Neuronal stem cell (in vitro differentiated cells): ENCODE measurements at regions not wholly inside any gene's neighbourhood (a gene's known extent, or its start where the extent isn't known, plus 50 kb on each side); places are given as distances from the start of the nearest gene placed in this dataset.
"Not testable (repeated sequence)": the region's sequence is repeated elsewhere in the genome, so short reads cannot be mapped to it uniquely, and the experiment has no call there.

ENCODE experiments used
- DNase-seq: peaks from one replicate; pipeline ENCODE4 v3.0.0-alpha.2; 2013; ENCODE audit warnings: low spot score
- H2AFZ ChIP-seq: one replicate; pipeline ENCODE4 v1.6.1; 2013; ENCODE audit warnings: mild to moderate bottlenecking, low read length, inconsistent platforms
- H2AK5ac ChIP-seq: 2 replicates; pipeline ENCODE4 v1.6.1; 2013; ENCODE audit warnings: low read depth, mild to moderate bottlenecking, inconsistent platforms, low read length, moderate library complexity, mixed read lengths
- H2BK120ac ChIP-seq: 2 replicates; pipeline ENCODE4 v1.6.1; 2013; ENCODE audit warnings: low read depth, mild to moderate bottlenecking, inconsistent platforms, low read length, moderate library complexity, mixed read lengths
- H2BK12ac ChIP-seq: one replicate; pipeline ENCODE4 v1.6.1; 2013; ENCODE audit warnings: low read length, inconsistent platforms
- H2BK15ac ChIP-seq: 2 replicates; pipeline ENCODE4 v1.6.1; 2013; ENCODE audit warnings: mild to moderate bottlenecking, low read length, inconsistent platforms, mixed read lengths
- H2BK5ac ChIP-seq: one replicate; pipeline ENCODE4 v1.6.1; 2013; ENCODE audit warnings: inconsistent platforms, mild to moderate bottlenecking, low read length, moderate library complexity
- H3K14ac ChIP-seq: one replicate; pipeline ENCODE4 v1.6.1; 2013; ENCODE audit warnings: low read length, inconsistent platforms
- H3K18ac ChIP-seq: 2 replicates; pipeline ENCODE4 v1.6.1; 2013; ENCODE audit warnings: low read length, inconsistent platforms
- H3K23ac ChIP-seq: 2 replicates; pipeline ENCODE4 v1.6.1; 2013; ENCODE audit warnings: low read depth, mild to moderate bottlenecking, mixed read lengths, low read length, inconsistent platforms; ENCODE audit not compliant: poor library complexity
- H3K27ac ChIP-seq: replicated peaks from 3 replicates; pipeline ENCODE4 v1.5.1; 2013; ENCODE audit warnings: low read length, inconsistent platforms
- H3K27me3 ChIP-seq, 3 experiments: 2 replicates each; pipeline ENCODE4 v1.6.1; 2013; ENCODE audit warnings: low read length in 3 of 3, mild to moderate bottlenecking in 2 of 3, inconsistent platforms in 1 of 3, low read depth in 1 of 3, mixed read lengths in 1 of 3, moderate library complexity in 1 of 3; ENCODE audit not compliant: control insufficient read depth in 3 of 3, insufficient read depth in 3 of 3
- H3K36me3 ChIP-seq, 2 donors: replicated peaks in 1 of 2; 2 replicates each; pipeline ENCODE4 v1.6.1; 2013; ENCODE audit warnings: low read length in 2 of 2; ENCODE audit not compliant: control insufficient read depth in 2 of 2, insufficient read depth in 2 of 2
- H3K4ac ChIP-seq: 2 replicates; pipeline ENCODE4 v1.6.1; 2013; ENCODE audit warnings: inconsistent platforms, mild to moderate bottlenecking, low read length, moderate library complexity
- H3K4me1 ChIP-seq, 2 donors: 1 replicate in 1 of 2; 2 replicates in 1 of 2; pipeline ENCODE4 v1.6.1; 2013; ENCODE audit warnings: low read length in 2 of 2, low read depth in 1 of 2; ENCODE audit not compliant: control insufficient read depth in 2 of 2, insufficient read depth in 1 of 2
- H3K4me2 ChIP-seq: one replicate; pipeline ENCODE4 v1.6.1; 2013; ENCODE audit warnings: mild to moderate bottlenecking, low read length, inconsistent platforms; ENCODE audit not compliant: insufficient read depth, poor library complexity, severe bottlenecking
- H3K4me3 ChIP-seq, 2 donors: 2 replicates each; pipeline ENCODE4 v1.5.1; 2013; ENCODE audit warnings: low read length in 2 of 2, mild to moderate bottlenecking in 2 of 2, inconsistent platforms in 1 of 2, moderate library complexity in 1 of 2
- H3K79me1 ChIP-seq: one replicate; pipeline ENCODE4 v1.6.1; 2013; ENCODE audit warnings: low read depth, mild to moderate bottlenecking, inconsistent platforms, low read length, moderate library complexity
- H3K9ac ChIP-seq: one replicate; pipeline ENCODE4 v1.6.1; 2013; ENCODE audit warnings: mild to moderate bottlenecking, low read depth, low read length, inconsistent platforms; ENCODE audit not compliant: poor library complexity
- H3K9me3 ChIP-seq, 2 donors: replicated peaks in 1 of 2; 2 replicates each; pipeline versions ENCODE3 to v1.6.1; 2013; ENCODE audit warnings: low read length in 2 of 2, mild to moderate bottlenecking in 2 of 2, inconsistent platforms in 1 of 2, low read depth in 1 of 2, mixed read lengths in 1 of 2, moderate library complexity in 1 of 2; ENCODE audit not compliant: control insufficient read depth in 2 of 2, insufficient read depth in 1 of 2
- H4K8ac ChIP-seq: one replicate; pipeline ENCODE4 v1.6.1; 2013; ENCODE audit warnings: low read depth, mild to moderate bottlenecking, inconsistent platforms, low read length, moderate library complexity
- H4K91ac ChIP-seq: one replicate; pipeline ENCODE4 v1.6.1; 2013; ENCODE audit warnings: low read length, low read depth, mild to moderate bottlenecking, inconsistent platforms; ENCODE audit not compliant: poor library complexity
- WGBS, 2 donors: extraction: QIAGEN DNeasy Blood & Tissue Kit; methylation state at CpG; one replicate each; pipeline ENCODE4 v1.1.7; 2013; ENCODE audit warnings: missing lambda C conversion rate in 2 of 2, mixed read lengths in 1 of 2; ENCODE audit not compliant: insufficient read length in 2 of 2, insufficient replicate concordance in 1 of 2; ENCODE audit errors: extremely low coverage in 2 of 2; 5-methylcytosine and 5-hydroxymethylcytosine counted together

GRCh38 chr2:124999906-125000305, 974.8 kb downstream of the CNTNAP5 start:
- no peak overlapping the region for H3K14ac ChIP-seq
- H3K79me1 ChIP-seq: no peaks in the 10 kb centered on the region
- H2BK5ac ChIP-seq: no peak overlapping the region
- no peaks in the 10 kb centered on the region for H3K9me3 ChIP-seq
- no peak overlapping the region for H3K4ac ChIP-seq
- no peak overlapping the region for H4K8ac ChIP-seq
- H2AFZ ChIP-seq: no peak overlapping the region
- no peak overlapping the region for H2BK15ac ChIP-seq
- no peak overlapping the region for H3K27ac ChIP-seq
- H3K36me3 ChIP-seq: no peaks in the 10 kb centered on the region
- H3K23ac ChIP-seq: no peak overlapping the region
- no peak overlapping the region for H3K4me2 ChIP-seq
- H3K18ac ChIP-seq: no peak overlapping the region
- no peak overlapping the region for H2AK5ac ChIP-seq
- no peak for DNase-seq
- H2BK120ac ChIP-seq: no peak overlapping the region
- H4K91ac ChIP-seq: no peak overlapping the region
- H3K4me3 ChIP-seq: no peak overlapping the region
- no peak overlapping the region for H2BK12ac ChIP-seq
- H3K27me3 ChIP-seq: no peaks in the 10 kb centered on the region
- H3K9ac ChIP-seq: no peak overlapping the region
- H3K4me1 ChIP-seq: peaks cover 0 to 2% of the 10 kb centered on the region in 2 donors

GRCh38 chr2:125004106-125004800, 979.2 kb downstream of the CNTNAP5 start:
- H2AK5ac ChIP-seq: no peak overlapping the region
- no peaks in the 10 kb centered on the region for H3K36me3 ChIP-seq

GRCh38 chr2:125006676-125007075, 981.6 kb downstream of the CNTNAP5 start:
- whole genome bisulfite sequencing, 2 donors: no CpG with 5 or more reads among the region's 4 CpGs
- no peak overlapping the region for H3K4me3 ChIP-seq
- H3K79me1 ChIP-seq: no peaks in the 10 kb centered on the region

More at GRCh38 chr2:125004106-125004800, 979.2 kb downstream of the CNTNAP5 start:
- H2AFZ ChIP-seq: no peak overlapping the region
- no peak overlapping the region for H3K9ac ChIP-seq
- no peak overlapping the region for H3K23ac ChIP-seq
- H3K14ac ChIP-seq: no peak overlapping the region
- no peak overlapping the region for H2BK15ac ChIP-seq
- H3K27ac ChIP-seq: no peak overlapping the region
- H3K9me3 ChIP-seq: no peaks in the 10 kb centered on the region
- no peaks in the 10 kb centered on the region for H3K79me1 ChIP-seq
- no peak overlapping the region for H3K4ac ChIP-seq
- no peak overlapping the region for H3K18ac ChIP-seq
- DNase-seq: no peak
- H2BK5ac ChIP-seq: no peak overlapping the region
- H3K4me3 ChIP-seq: no peak overlapping the region
- no peak overlapping the region for H4K91ac ChIP-seq
- H4K8ac ChIP-seq: no peak overlapping the region
- no peak overlapping the region for H2BK120ac ChIP-seq
- WGBS, 2 donors: no CpG with 5 or more reads among the region's 7 CpGs
- no peaks in the 10 kb centered on the region for H3K27me3 ChIP-seq
- no peak overlapping the region for H2BK12ac ChIP-seq
- no peak overlapping the region for H3K4me2 ChIP-seq
- H3K4me1 ChIP-seq: peaks cover 0 to 5% of the 10 kb centered on the region in 2 donors

DNA sequence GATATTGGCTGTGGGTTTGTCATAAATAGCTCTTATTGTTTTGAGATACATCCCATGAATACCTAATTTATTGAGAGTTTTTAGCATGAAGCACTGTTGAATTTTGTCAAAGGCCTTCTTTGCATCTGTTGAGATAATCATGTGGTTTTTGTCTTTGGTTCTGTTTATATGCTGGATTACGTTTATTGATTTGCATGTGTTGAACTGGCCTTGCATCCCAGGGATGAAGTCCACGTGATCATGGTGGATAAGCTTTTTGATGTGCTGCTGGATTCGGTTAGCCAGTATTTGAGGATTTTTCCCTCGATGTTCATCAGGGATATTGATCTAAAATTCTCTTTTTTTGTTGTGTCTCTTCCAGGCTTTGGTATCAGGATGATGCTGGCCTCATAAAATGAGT, 1003.6 kb downstream of the CNTNAP5 start:
- H3K27me3 ChIP-seq, H4K91ac ChIP-seq, H2BK120ac ChIP-seq, DNase-seq, H2AFZ ChIP-seq, H3K4ac ChIP-seq, H3K27ac ChIP-seq, H3K9ac ChIP-seq, H3K4me1 ChIP-seq, H3K79me1 ChIP-seq, H2BK15ac ChIP-seq, H3K14ac ChIP-seq, H3K36me3 ChIP-seq, H3K18ac ChIP-seq, H3K4me2 ChIP-seq, H2BK5ac ChIP-seq, H3K9me3 ChIP-seq, H3K23ac ChIP-seq, H4K8ac ChIP-seq, H3K4me3 ChIP-seq, H2AK5ac ChIP-seq, H2BK12ac ChIP-seq: not testable (repeated sequence)
- no CpG with 5 or more reads among the region's 4 CpGs for WGBS, 2 donors

More at GRCh38 chr2:125006676-125007075, 981.6 kb downstream of the CNTNAP5 start:
- Histone ChIP-seq H2AK5ac (no peak overlapping the region), H3K4me2 (no peak overlapping the region), H3K4ac (no peak overlapping the region), H2BK15ac (no peak overlapping the region), H3K9ac (no peak overlapping the region), H2AFZ (no peak overlapping the region), H3K18ac (no peak overlapping the region), H4K91ac (no peak overlapping the region), H2BK5ac (no peak overlapping the region), H3K9me3 (no peaks in the 10 kb centered on the region), H3K23ac (no peak overlapping the region), H3K27me3 (no peaks in the 10 kb centered on the region), H3K14ac (no peak overlapping the region), H4K8ac (no peak overlapping the region), H2BK120ac (no peak overlapping the region), H3K36me3 (no peaks in the 10 kb centered on the region), H3K4me1 (peaks cover 0 to 5% of the 10 kb centered on the region in 2 donors), H2BK12ac (no peak overlapping the region), H3K27ac (no peak overlapping the region)
- DNase-seq: no peak
